Large intestine (tissue), 3 donors: ENCODE measurements at regions not wholly inside any gene's neighbourhood (a gene's known extent, or its start where the extent isn't known, plus 50 kb on each side); places are given as distances from the start of the nearest gene placed in this dataset.
"Not testable (repeated sequence)": the region's sequence is repeated elsewhere in the genome, so short reads cannot be mapped to it uniquely, and the experiment has no call there.

Experiments
- DNase-seq, 2 donors: peaks; one replicate each; pipeline versions ENCODE4 v3.0.0 to v3.0.0-alpha.2; 2013
- H3K27ac ChIP-seq: one replicate; pipeline ENCODE4 v1.5.1; 2013; ENCODE audit warnings: low read length
- H3K27me3 ChIP-seq: 2 replicates; pipeline ENCODE4 v1.6.1; 2013; ENCODE audit warnings: low read length; ENCODE audit not compliant: control insufficient read depth, insufficient read depth
- H3K36me3 ChIP-seq: 2 replicates; pipeline ENCODE4 v1.6.1; 2013; ENCODE audit warnings: low read length; ENCODE audit not compliant: control insufficient read depth, insufficient read depth
- H3K4me1 ChIP-seq: one replicate; pipeline ENCODE4 v1.6.1; 2013; ENCODE audit warnings: low read length; ENCODE audit not compliant: control insufficient read depth, insufficient read depth
- H3K4me3 ChIP-seq: one replicate; pipeline ENCODE4 v1.5.1; 2013; ENCODE audit warnings: low read length
- H3K9me3 ChIP-seq: one replicate; pipeline ENCODE4 v1.6.1; 2013; ENCODE audit warnings: mild to moderate bottlenecking, low read depth, low read length, moderate library complexity; ENCODE audit not compliant: control insufficient read depth
- WGBS: methylation state at CpG from one replicate; pipeline ENCODE4 v1.1.5; 2013; ENCODE audit warnings: low lambda C conversion rate; ENCODE audit not compliant: insufficient coverage; 5-methylcytosine and 5-hydroxymethylcytosine counted together

DNA sequence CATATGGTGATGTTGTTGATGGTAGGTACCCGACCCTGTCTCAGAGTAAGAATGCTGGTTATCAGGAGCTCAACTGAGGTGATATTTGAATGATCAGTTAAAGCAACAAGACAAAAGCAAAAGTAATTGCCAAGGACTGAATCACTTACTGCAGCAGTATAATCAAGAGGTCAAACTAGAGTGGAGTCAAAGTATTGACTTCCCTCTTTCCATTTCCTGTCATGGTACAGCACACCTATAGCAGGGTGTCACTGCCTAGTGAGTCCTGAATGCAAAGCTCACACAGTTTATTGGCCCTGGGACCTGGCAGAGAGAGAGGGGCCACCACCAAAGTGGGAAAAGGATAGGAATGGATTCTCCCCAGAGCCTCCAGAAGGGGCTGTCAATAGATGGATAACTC lies 886.1 kb upstream of the SORCS1 start:
- H3K4me3 ChIP-seq: no peak overlapping the region
- H3K4me1 ChIP-seq: no peaks in the 10 kb centered on the region
- WGBS: no CpG with 5 or more reads among the region's 1 CpG
- H3K27ac ChIP-seq: no peak overlapping the region
- H3K9me3 ChIP-seq: peaks cover 1% of the 10 kb centered on the region
- no peaks in the 10 kb centered on the region for H3K36me3 ChIP-seq
- no peak for DNase-seq
- H3K27me3 ChIP-seq: no peaks in the 10 kb centered on the region

DNA sequence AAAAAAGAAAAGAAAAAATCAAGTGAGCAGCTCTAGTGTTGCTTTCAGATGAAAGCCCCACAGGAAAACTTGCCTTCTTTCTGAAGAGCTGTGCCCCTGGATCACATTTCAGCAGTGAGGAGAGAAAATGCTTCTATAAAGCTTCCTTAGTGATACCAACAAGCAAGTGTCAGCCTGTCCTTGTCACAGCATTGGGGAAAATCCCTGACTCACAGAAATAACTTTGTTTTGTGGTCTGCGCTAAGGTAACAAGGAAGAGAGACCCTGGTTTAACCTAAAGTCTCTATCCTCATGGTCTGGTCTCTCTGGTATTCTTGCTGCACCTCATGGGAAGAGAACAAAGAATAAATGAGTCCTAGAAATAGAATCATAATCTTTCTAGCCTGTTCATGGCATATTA lies 885.2 kb upstream of the SORCS1 start:
- WGBS: no CpG with 5 or more reads among the region's 1 CpG

DNA sequence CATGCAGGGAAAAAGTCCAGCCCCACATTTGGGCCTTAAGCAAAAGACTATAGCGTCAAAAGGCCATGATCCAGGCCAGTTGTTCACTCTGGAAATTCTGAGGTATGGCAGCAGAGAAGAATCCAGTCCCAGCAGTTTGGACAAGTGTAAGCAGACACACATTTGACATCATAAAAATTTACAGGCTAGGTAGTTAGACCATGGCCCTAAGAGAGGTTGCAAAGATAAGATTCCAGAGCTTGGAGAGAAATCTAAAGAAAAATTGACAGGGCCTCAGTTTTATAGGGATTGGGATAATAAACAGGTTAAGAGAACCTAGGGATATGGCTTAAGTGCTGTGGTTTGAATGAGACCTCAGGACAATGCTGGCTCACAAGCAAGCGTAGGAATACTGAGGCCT lies 884.4 kb upstream of the SORCS1 start:
- Histone ChIP-seq H3K9me3 (no peaks in the 10 kb centered on the region), H3K27ac (no peak overlapping the region), H3K4me1 (no peaks in the 10 kb centered on the region), H3K36me3 (no peaks in the 10 kb centered on the region), H3K27me3 (no peaks in the 10 kb centered on the region), H3K4me3 (no peak overlapping the region)
- no CpG with 5 or more reads among the region's 2 CpGs for WGBS
- no peak for DNase-seq

More for the DNA sequence above, 885.2 kb upstream of the SORCS1 start:
- H3K27ac ChIP-seq: no peak overlapping the region
- no peaks in the 10 kb centered on the region for H3K36me3 ChIP-seq
- no peaks in the 10 kb centered on the region for H3K4me1 ChIP-seq
- H3K9me3 ChIP-seq: no peaks in the 10 kb centered on the region
- H3K27me3 ChIP-seq: no peaks in the 10 kb centered on the region
- no peak for DNase-seq
- H3K4me3 ChIP-seq: no peak overlapping the region

DNA sequence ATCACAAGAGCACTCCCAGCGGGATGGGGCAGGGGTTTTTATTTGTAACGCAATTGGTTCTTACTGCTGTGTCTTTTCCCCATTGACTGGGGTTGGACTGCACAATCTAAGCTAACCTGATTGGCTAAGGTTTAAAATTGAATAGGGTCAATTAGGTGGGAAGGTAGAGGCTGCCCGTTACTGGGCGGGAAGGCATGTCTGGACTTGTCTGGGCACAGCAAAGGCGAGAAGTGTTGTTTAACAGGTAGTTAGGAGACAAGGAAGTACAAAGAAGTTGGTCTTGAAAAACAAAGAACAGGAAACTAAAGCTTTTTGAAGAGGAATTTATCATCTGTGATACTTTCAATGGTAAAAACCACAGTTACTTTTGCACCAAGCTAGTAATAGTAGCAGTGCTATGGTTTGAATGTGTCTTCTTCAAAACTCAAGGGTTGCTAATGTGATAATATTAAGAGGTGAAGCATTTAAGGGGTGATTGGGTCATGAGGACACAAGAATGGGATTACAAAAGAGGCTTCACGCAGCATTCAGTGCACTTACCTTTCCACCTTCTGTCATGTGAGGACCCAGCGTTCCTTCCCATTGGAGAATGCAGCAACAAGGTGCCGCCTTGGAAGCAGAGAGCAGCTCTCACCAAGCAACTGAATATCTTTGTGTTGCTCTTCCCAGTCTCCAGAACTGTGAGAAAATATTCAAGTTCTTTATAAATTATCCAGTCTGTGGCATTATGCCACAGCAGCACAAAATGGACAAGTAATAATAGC lies 875.5 kb upstream of the SORCS1 start:
- Histone ChIP-seq H3K4me3 (no peak overlapping the region), H3K27ac (no peak overlapping the region), H3K36me3 (no peaks in the 10 kb centered on the region), H3K9me3 (no peaks in the 10 kb centered on the region), H3K4me1 (no peaks in the 10 kb centered on the region), H3K27me3 (no peaks in the 10 kb centered on the region)
- DNase-seq: no peak
- WGBS: no CpG with 5 or more reads among the region's 8 CpGs

DNA sequence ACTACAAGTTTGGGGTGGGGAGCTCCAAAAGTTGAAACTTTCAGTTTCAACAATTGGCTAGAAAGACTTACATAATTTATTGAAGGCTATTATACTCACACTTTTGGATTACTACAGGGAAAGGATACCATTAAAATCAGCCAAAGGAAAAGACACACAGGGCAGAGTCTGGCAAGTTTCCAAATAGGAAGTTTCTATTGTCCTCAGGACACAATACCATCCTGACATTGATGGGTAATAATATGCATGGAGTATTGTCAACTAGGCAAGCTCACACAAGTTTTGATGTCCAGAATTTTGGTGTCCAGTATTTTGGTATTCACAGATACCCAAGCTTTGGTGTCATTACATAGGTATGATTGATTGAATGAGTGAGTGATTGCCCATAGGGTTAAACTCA lies 872.6 kb upstream of the SORCS1 start:
- Histone ChIP-seq H3K36me3 (no peaks in the 10 kb centered on the region), H3K27me3 (no peaks in the 10 kb centered on the region), H3K27ac (no peak overlapping the region), H3K4me1 (no peaks in the 10 kb centered on the region), H3K4me3 (no peak overlapping the region), H3K9me3 (no peaks in the 10 kb centered on the region)
- no peak for DNase-seq

DNA sequence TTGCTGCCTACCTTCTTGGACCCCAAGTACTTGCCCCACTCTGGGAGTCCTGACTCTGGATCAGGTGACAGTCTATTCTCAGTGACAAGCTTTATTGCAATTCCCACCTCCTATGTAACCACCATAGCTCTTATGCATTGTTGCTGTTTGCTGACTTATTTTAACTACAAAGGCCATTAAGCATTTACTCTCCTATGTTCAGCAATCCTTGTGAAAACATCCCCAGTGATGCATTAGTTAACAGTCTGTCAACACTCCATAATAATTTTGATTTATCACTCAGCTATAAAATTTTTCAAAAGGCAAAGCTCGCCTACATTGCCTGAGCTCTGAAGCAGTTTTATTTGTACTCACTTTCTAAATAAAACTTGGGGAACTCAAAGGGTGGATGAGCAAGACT lies 871.8 kb upstream of the SORCS1 start:
- Histone ChIP-seq H3K9me3 (no peaks in the 10 kb centered on the region), H3K36me3 (no peaks in the 10 kb centered on the region)
- no CpG with 5 or more reads among the region's 1 CpG for WGBS

DNA sequence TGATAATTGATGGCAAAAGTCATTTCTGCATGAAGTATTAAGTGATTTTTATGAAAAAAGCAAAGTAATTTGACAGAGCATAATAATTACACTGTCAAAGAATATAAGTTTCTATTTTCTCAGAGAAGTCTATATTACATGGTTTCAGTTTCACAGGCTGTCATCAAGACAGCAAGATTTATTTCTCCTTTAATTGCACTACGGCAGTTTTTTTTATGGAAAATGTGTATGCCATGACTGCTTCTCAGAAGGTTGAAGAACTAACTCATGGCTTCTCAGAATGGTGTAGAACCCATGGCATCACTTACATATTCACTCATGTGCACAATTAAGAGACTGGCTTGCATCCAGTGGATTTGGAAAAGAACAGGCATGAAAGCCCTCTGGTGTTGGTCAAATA lies 870.3 kb upstream of the SORCS1 start:
- DNase-seq: no peak
- Histone ChIP-seq H3K9me3 (no peaks in the 10 kb centered on the region), H3K27ac (no peak overlapping the region), H3K27me3 (no peaks in the 10 kb centered on the region), H3K36me3 (no peaks in the 10 kb centered on the region), H3K4me1 (no peaks in the 10 kb centered on the region), H3K4me3 (no peak overlapping the region)
- WGBS: 83% methylated on average over 1 of the region's 1 CpG

More for the DNA sequence above, 871.8 kb upstream of the SORCS1 start:
- Histone ChIP-seq H3K4me1 (no peaks in the 10 kb centered on the region), H3K4me3 (no peak overlapping the region), H3K27me3 (no peaks in the 10 kb centered on the region), H3K27ac (no peak overlapping the region)
- no peak for DNase-seq

DNA sequence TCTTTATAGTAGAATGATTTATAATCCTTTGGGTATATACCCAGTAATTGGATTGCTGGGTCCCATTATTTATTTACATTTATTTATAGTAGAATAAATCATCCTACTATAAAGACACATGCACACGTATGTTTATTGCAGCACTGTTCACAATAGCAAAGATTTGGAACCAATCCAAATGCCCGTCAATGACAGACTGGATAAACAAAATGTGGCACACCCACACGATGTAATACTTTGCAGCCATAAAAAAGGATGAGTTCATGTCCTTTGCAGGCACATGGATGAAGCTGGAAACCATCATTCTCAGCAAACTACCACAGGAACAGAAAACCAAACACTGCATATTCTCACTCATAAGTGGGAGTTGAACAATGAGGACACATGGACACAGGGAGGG lies 869.0 kb upstream of the SORCS1 start:
- H3K4me1 ChIP-seq, H3K4me3 ChIP-seq, H3K27me3 ChIP-seq, H3K27ac ChIP-seq, DNase-seq, H3K36me3 ChIP-seq, H3K9me3 ChIP-seq: not testable (repeated sequence)
- no CpG with 5 or more reads among the region's 3 CpGs for WGBS

DNA sequence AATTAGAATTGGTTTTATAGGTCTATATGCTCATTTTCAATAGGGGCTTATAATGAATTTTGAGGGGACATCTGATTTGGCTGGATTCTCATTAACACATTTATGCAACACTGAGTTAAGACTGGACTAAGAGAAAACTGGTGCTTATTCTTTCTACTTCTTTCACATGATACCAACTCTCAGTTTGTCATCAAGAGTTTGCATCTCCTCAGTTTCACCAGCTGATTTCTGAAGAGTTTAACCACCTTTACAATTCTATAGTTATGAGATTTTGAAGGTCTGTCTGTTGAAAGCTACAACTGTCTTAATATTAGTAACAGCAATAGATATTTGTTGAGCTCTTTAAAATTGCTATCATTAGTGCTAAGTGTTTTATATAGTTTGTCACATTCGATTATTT lies 867.0 kb upstream of the SORCS1 start:
- H3K36me3 ChIP-seq: no peaks in the 10 kb centered on the region
- no peak overlapping the region for H3K4me3 ChIP-seq
- H3K9me3 ChIP-seq: peaks cover 5% of the 10 kb centered on the region
- DNase-seq: no peak
- WGBS: 100% methylated on average over 1 of the region's 1 CpG
- H3K4me1 ChIP-seq: no peaks in the 10 kb centered on the region
- H3K27ac ChIP-seq: no peak overlapping the region
- no peaks in the 10 kb centered on the region for H3K27me3 ChIP-seq

DNA sequence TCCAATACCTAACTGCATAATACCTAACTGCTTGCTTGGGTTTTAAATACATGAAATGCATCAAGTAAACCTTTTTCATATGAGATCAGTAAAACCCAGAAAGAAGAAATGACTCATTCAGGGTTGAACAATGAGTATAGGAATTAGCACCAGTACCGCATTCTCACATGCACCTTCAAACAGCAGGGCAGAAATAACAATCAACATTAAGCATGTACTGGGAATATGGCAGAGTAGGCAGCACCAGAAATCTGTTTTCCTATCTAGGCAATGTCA lies 850.3 kb upstream of the SORCS1 start:
- WGBS: no CpG with 5 or more reads among the region's 1 CpG
- Histone ChIP-seq H3K27ac (no peak overlapping the region), H3K27me3 (no peaks in the 10 kb centered on the region), H3K36me3 (no peaks in the 10 kb centered on the region), H3K4me1 (no peaks in the 10 kb centered on the region), H3K4me3 (no peak overlapping the region), H3K9me3 (no peaks in the 10 kb centered on the region)
- no peak for DNase-seq

DNA sequence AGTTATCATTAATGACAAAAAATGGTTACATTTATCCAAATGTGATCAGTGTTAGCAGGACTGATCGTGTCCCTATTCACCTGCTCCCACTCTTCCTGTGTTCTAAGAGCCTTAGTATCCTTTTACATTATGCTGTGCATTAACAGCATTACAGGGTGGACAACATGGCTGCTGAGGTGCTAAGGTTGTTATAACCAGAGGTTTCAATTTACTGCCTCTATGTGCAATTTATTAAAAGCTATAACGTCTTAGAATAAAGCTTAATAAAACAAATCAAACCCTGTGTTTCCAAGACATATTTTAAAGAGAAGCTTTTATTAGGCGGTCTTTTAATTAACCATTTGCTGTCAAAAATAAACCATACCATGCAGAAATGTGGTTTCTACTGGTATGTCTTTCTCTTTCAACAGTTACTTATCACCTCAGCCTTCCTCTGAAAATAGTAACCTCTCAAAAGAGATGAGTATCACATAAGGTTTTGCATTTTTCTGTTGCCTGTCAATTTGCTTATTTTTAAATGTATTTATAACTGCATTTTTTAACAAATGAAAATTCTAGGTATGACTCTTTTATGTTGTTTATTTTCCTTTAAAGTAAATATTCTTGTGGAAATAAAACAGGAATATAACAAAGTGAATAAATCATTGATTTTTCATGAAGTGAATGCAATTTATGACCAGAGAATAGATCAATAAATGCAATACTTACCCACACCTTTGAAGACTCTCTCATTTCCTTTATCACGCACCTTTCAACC lies 849.8 kb upstream of the SORCS1 start:
- Histone ChIP-seq H3K27me3 (no peaks in the 10 kb centered on the region), H3K36me3 (no peaks in the 10 kb centered on the region), H3K27ac (no peak overlapping the region), H3K4me3 (no peak overlapping the region), H3K4me1 (no peaks in the 10 kb centered on the region), H3K9me3 (no peaks in the 10 kb centered on the region)
- no peak for DNase-seq
- 83% methylated on average over 3 of the region's 4 CpGs for WGBS
